Hematopoietic multipotent progenitor cell treated with erythropoietin and hydrocortisone succinate and interleukin-3 and kit ligand, for 15 days (in vitro differentiated cells): ENCODE measurements at regions not wholly inside any gene's neighbourhood (a gene's known extent, or its start where the extent isn't known, plus 50 kb on each side); places are given as distances from the start of the nearest gene placed in this dataset.
"Not testable (repeated sequence)": the region's sequence is repeated elsewhere in the genome, so short reads cannot be mapped to it uniquely, and the experiment has no call there.

ENCODE experiments used
- DNase-seq: peaks from one replicate; pipeline ENCODE4 v3.0.0-alpha.2; 2015; ENCODE audit warnings: low spot score

DNA sequence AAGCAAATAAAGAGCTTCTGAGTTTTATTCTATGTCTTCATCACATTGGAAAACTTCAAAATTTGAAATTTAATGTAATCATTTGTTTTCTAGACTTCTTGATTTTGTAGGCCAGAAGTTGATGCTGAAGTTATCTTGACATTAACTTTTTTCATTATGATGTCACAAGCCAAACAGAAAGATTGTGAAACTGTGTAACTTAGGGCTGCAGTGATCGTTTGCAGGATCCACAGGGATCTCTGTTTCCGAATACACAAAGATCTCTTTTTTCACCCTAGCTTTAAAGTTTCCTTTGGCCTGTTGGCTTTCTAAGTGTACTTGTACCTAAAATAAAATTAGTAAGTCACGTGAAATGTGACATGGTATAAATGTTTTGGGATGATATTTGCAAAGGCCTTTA lies 594.9 kb upstream of the CDH2 start:
- no peak for DNase-seq

DNA sequence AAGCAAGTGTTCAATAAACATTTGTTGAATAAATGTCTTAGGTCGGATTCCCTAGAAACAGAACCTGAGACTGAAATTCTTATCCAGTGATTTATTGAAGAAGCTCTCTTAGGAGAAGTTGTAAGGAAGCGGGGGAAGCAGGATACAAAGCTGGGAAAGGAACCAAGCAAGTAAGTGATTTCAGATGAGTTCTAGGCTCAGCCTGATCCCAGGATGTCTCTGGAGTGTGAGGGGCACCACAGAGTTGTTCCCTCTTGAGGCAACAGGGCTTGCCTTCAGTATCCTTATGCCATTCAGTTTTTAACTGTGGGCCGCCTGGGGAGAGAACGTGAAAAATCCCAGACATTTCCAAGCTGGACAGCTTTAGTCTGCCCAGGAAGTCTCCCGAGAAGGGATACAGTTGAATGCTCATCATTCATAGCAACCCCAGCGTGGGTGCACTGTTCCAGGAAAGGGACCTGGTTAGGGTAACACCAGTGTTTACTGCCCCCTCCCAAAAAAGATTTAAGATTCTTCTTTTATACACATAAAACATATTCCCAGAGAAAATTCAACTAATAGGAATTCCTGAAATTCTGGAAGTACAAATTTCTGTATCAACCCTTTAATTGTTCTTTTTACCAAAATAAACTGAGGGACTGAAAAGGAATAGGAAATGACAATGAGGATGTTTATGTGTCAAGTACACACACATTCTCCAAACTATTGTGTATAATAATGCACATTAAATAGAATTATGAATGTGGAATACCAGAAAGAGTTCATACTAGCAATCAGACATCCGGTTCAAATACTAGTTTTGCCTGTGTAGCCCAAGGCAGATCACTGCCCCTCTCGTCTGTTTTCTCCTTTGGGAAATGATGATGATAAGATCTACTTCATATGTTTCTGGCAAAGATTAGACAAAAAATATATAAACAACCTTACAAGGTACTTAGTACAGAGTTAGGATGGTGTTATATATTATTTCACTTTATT lies 592.1 kb upstream of the CDH2 start:
- DNase-seq: no peak

GRCh38 chr18:28767727-28768211 lies 590.8 kb upstream of the CDH2 start:
- DNase-seq: no peak

DNA sequence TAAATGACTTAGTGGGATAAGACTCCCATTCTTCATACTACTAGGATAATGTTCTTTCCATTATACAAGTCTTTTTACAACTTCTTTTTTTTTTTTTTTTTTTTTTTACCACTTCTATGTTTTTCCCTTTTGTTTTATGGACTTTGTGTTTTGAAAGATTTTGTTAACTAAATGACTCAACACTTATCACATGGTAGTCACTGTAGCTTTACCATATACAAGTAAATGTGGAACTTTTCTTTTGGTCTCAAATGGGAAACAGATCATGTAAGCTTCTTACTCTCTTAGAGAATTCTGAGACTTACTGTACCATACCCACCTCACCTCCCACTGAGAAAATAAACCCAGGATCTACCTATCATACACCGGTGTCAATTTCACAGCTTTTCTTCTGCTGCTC lies 590.3 kb upstream of the CDH2 start:
- no peak for DNase-seq

- no peak for DNase-seq
These were observed 589.8 kb upstream of the CDH2 start for GRCh38 chr18:28766721-28767120.

DNA sequence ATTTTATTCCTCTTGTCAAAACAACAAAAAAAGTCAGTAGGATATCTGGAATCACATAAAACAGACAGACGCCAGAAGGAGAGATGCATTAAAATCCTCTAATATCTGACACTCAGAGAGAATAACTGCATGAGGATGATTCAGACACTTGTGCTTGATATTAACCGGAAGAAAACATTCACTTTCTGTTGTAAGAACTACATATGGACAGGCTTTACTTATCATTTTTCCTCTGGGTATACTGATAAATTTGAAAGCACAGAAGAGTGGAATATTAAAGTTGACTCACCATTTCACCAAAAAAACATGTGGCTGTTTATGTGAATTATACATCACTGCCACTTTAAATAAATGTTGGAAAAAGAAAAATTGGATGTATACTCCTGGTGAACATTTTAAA lies 589.1 kb upstream of the CDH2 start:
- no peak for DNase-seq

- DNase-seq: no peak
These were observed 583.4 kb upstream of the CDH2 start for GRCh38 chr18:28760299-28760698.

DNA sequence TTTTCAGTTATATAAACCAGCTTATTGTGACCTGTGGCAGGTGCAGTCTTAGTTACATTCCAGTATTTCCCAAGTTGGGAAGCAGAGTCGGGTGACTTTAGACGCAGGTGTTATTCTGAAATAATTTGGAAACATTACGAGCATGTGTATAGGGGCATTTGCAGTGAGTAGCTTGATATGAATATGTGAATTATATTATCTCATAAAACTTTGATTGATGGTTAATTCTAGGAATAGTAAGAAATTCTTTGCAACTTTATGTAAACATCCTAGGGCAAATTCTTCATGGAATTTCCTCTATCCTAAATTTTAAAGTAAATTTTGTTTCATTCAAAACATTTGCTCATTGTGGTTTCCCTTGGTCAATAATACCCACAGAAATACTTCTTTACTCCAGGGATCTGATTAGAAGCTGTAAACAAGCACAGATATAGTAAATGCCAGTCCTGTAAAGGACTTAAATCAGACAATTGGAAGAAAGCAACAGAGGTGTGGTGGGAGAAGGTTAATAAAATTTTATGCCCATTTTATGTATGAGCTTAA lies 580.6 kb upstream of the CDH2 start:
- DNase-seq: no peak

GRCh38 chr18:28743115-28743514 lies 566.2 kb upstream of the CDH2 start:
- DNase-seq: no peak

DNA sequence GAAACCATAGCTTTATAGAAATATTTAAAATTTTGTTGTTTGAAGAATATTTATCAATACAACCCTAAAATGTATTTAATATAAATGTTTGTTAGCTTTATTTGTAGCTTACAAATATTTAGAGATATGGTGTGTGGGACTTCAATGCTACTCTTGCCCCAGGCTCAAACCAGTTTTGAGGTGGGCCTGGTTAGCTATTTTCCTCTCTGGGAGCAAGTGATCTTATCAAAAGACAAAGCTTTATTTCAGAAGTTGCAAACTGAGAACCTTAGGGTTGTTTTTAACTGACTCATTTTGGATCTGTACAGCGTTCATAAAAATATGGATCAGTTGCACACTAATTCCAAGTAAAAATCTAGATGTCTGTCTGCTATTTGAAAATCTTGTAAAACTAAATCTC lies 563.6 kb upstream of the CDH2 start:
- DNase-seq: no peak

DNA sequence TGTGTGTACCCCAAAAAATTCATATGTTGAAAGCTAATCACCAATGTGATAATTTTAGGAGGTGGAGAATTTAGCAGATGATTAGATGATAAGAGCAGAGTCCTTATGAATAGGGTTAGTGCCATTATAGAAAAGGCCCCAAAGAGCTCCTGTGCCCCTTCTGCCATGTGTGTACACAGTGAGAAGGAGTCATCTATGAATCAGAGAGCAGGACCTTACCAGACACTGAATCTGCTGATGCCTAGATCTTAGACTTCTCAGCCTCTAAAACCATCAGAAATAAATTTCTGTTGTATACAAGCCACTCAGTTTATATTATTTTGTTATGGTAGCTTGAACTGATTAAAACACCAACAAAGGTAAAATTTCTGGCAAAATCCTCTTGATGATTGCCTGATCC lies 560.0 kb upstream of the CDH2 start:
- no peak for DNase-seq

DNA sequence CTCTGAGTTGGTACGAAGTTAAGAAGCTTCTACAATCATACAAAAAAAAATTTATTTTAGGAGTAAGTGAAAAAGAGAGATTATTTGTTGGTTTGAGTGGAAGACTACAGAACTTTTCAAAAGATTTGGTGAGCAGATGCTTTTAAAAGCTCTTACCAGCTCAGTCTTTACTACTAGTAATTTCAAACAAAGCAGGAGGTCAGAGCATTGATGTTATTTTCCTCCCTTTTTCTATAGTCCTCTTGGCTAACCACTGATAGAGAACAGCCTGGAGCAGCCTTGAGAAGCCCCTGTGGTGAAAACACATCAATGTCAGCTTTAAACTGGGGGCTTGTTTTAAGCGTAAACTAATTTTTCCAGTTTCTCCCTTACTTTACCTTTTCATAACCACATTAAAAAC lies 559.3 kb upstream of the CDH2 start:
- DNase-seq: no peak

DNA sequence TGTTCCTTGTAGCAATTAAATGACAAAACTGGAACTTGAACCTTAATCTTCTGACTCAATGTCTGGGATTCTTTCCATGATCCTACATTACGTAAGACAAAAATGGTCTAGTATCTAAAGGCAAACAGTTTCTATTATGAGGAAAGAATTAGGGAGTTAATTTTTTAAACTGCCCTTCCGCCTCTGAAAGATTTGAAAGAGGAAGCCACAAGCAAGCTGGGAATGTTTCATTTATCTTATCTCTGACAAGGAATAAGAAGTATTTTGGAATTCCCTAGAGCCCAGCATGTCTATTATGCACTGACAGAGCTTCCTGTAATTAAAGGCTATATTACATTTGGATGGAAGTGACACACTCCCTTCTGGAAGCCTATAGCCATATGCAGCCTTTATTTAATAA lies 558.8 kb upstream of the CDH2 start:
- no peak for DNase-seq

- no peak for DNase-seq
These were observed 552.4 kb upstream of the CDH2 start for GRCh38 chr18:28729321-28729720.

- no peak for DNase-seq
These were observed 552.0 kb upstream of the CDH2 start for GRCh38 chr18:28728891-28729290.

DNA sequence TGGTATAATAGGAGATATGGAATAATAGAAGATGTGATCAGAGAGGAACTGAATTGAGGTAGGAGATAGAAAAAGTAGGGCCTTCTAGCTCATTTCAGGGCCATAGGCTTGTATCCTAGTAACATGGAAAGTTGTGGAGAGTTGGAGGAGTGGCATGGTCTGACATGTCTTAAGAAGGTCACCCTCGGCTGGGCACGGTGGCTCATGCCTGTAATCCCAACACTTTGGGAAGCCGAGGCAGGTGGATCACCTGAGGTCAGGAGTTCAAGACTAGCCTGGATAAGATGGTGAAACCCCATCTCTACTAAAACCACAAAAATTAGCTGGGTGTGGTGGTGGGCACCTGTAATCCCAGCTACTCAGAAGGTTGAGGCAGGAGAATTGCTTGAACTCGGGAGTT lies 550.3 kb upstream of the CDH2 start:
- DNase-seq: not testable (repeated sequence)

- DNase-seq: no peak
These were observed 548.9 kb upstream of the CDH2 start for GRCh38 chr18:28725876-28726275.

GRCh38 chr18:28723506-28723905 lies 546.6 kb upstream of the CDH2 start:
- no peak for DNase-seq

DNA sequence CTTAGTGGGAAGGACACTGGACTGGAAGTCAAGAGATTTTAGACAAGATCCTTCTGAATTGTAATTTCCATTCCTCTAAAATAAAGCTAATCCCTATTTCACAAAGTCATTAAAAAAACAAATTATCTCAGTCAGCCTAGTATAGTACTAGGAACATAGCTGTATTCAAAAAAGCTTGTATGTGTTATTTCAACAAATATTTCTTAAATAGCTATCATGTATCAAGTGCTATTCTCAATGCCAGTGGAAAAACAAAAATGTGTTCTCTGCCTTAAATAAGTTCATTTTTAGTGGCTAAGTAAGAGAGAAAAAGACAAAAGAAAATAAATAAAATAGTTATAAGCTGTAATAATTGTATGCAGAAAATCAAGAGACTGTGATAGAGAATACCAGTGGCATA lies 541.8 kb upstream of the CDH2 start:
- no peak for DNase-seq

GRCh38 chr18:28716338-28716737 lies 539.4 kb upstream of the CDH2 start:
- DNase-seq: no peak

GRCh38 chr18:28715206-28715605 lies 538.3 kb upstream of the CDH2 start:
- DNase-seq: no peak

DNA sequence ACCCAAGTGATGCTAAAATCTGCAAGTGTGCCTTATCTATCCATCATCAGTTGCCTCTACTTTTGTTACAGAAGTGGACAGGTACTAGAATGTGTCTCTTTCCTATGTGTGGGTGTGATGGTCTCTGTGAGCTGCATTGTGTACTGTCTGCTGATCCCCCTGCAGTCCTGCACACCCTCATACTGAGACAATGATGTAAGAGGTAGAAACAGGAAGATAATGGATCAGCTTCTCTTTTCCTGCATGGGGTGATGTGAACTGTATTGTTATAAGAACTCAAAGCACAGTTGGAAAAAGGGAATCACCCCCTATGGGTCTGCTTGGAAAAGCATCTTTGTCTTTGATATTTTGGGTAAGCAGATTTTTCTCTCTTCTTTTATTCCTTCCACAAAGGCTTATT lies 537.6 kb upstream of the CDH2 start:
- no peak for DNase-seq

- no peak for DNase-seq
These were observed 536.0 kb upstream of the CDH2 start for GRCh38 chr18:28712796-28713425.
